T-cell (primary cell): ENCODE measurements at regions not wholly inside any gene's neighbourhood (a gene's known extent, or its start where the extent isn't known, plus 50 kb on each side); places are given as distances from the start of the nearest gene placed in this dataset.

Experiments used
- ATAC-seq, 4 experiments: fragments of 200-7000 bp in 3 of 4; fragments of 150-1000 bp in 1 of 4; cut with Tn5 transposase; replicated peaks in 1 of 4; 1 replicate in 3 of 4; 2 replicates in 1 of 4; pipeline ENCODE4 v1.10.0; 2021; ENCODE audit warnings: moderate library complexity in 3 of 4, mild to moderate bottlenecking in 2 of 4, moderate number of reproducible peaks in 1 of 4
- CTCF ChIA-PET, 2 donors: fragments of 300-600 bp; sonication (Branson Sonifier 250); formaldehyde crosslinking; loops; one replicate each; lab custom pipeline; 2022; ENCODE audit warnings: antibody characterized with exemption in 2 of 2; lab: Charles Lee
- POLR2A ChIA-PET, 2 donors: fragments of 300-600 bp; sonication (Branson Sonifier 250); formaldehyde crosslinking; loops; one replicate each; lab custom pipeline; 2022; ENCODE audit warnings: antibody characterized with exemption in 2 of 2; lab: Charles Lee
- DNase-seq, 35 experiments: peaks; one replicate each; pipeline versions ENCODE4 v3.0.0 to v3.0.0-alpha.2; 2013 to 2023
- H3K27ac ChIP-seq: one replicate; pipeline ENCODE4 v1.5.1; 2013; ENCODE audit warnings: low read length
- H3K27me3 ChIP-seq, 2 experiments: replicated peaks in 1 of 2; 1 replicate in 1 of 2; 2 replicates in 1 of 2; pipeline versions ENCODE4 v1.6.1 to v1.7.0; 2013; ENCODE audit warnings: low read length in 1 of 2, mixed read lengths in 1 of 2; ENCODE audit not compliant: control insufficient read depth in 2 of 2, insufficient read depth in 2 of 2; ENCODE audit errors: extremely low read depth in 1 of 2
- H3K36me3 ChIP-seq, 2 donors: 1 replicate in 1 of 2; 2 replicates in 1 of 2; pipeline versions ENCODE4 v1.6.1 to v1.7.0; 2013; ENCODE audit warnings: low read length in 1 of 2; ENCODE audit not compliant: control insufficient read depth in 2 of 2, insufficient read depth in 1 of 2; ENCODE audit errors: extremely low read depth in 1 of 2
- H3K4me1 ChIP-seq, 2 experiments: 1 replicate in 1 of 2; 2 replicates in 1 of 2; pipeline versions ENCODE4 v1.6.1 to v1.7.0; 2013; ENCODE audit warnings: low read length in 2 of 2, mixed read lengths in 1 of 2; ENCODE audit not compliant: insufficient read depth in 2 of 2, control insufficient read depth in 1 of 2; ENCODE audit errors: extremely low read depth in 1 of 2
- H3K4me3 ChIP-seq, 2 donors: 1 replicate in 1 of 2; 2 replicates in 1 of 2; pipeline versions ENCODE4 v1.5.1 to v1.7.0; 2013; ENCODE audit warnings: mild to moderate bottlenecking in 2 of 2, low read length in 1 of 2, moderate library complexity in 1 of 2; ENCODE audit not compliant: control insufficient read depth in 1 of 2; ENCODE audit errors: extremely low read depth in 1 of 2
- H3K9me3 ChIP-seq: 2 replicates; pipeline ENCODE4 v1.7.0; 2013
- H3K27ac Mint-ChIP-seq, 2 donors: one replicate each; pipeline ENCODE4 v1.8.0; 2020 to 2021; ENCODE audit warnings: mild to moderate bottlenecking in 2 of 2, mixed read lengths in 2 of 2
- H3K27me3 Mint-ChIP-seq, 2 donors: one replicate each; pipeline ENCODE4 v1.8.0; 2021 to 2022; ENCODE audit warnings: mixed read lengths in 2 of 2
- H3K36me3 Mint-ChIP-seq: one replicate; pipeline ENCODE4 v1.8.0; 2021; ENCODE audit warnings: mixed read lengths
- H3K4me1 Mint-ChIP-seq, 3 donors: one replicate each; pipeline ENCODE4 v1.8.0; 2020 to 2022; ENCODE audit warnings: mixed read lengths in 3 of 3, mild to moderate bottlenecking in 1 of 3
- H3K4me3 Mint-ChIP-seq, 3 donors: one replicate each; pipeline ENCODE4 v1.8.0; 2020 to 2022; ENCODE audit warnings: mild to moderate bottlenecking in 3 of 3, mixed read lengths in 3 of 3, moderate library complexity in 3 of 3
- H3K9me3 Mint-ChIP-seq, 3 donors: one replicate each; pipeline ENCODE4 v1.8.0; 2020 to 2022; ENCODE audit warnings: mixed read lengths in 3 of 3
- WGBS: methylation state at CpG from one replicate; pipeline ENCODE4 v1.1.5; 2013; ENCODE audit warnings: missing lambda C conversion rate; ENCODE audit not compliant: insufficient coverage; 5-methylcytosine and 5-hydroxymethylcytosine counted together

- Mint-ChIP-seq H3K27me3 (peaks cover 0 to 11% of the 10 kb centered on the region in 2 donors), H3K4me1 (peaks cover 0 to 5% (median 4%) of the 10 kb centered on the region in 3 donors), H3K9me3 (peaks cover 0 to 5% (median 4%) of the 10 kb centered on the region in 3 donors), H3K36me3 (no peaks in the 10 kb centered on the region), H3K27ac (no peak overlapping the region), H3K4me3 (no peak overlapping the region)
- no CpG with 5 or more reads among the region's 2 CpGs for WGBS
- no peaks in the 10 kb centered on the region for H3K27me3 ChIP-seq
- ChIA-PET POLR2A (no interaction called here), CTCF (no interaction called here)
- ATAC-seq, result no peak
- H3K36me3 ChIP-seq, result no peaks in the 10 kb centered on the region
- H3K9me3 ChIP-seq, result no peaks in the 10 kb centered on the region
- no peak overlapping the region for H3K27ac ChIP-seq
- H3K4me3 ChIP-seq, result no peak overlapping the region
- DNase-seq, result no peak
- no peaks in the 10 kb centered on the region for H3K4me1 ChIP-seq
These were observed 180.8 kb upstream of the ARGLU1 start for GRCh38 chr13:106748785-106749184.

- Mint-ChIP-seq H3K27ac (no peak overlapping the region), H3K27me3 (no peaks in the 10 kb centered on the region), H3K4me3 (no peak overlapping the region), H3K4me1 (no peaks in the 10 kb centered on the region), H3K36me3 (no peaks in the 10 kb centered on the region), H3K9me3 (peaks cover 0 to 5% (median 4%) of the 10 kb centered on the region in 3 donors)
- no peaks in the 10 kb centered on the region for H3K4me1 ChIP-seq
- no peaks in the 10 kb centered on the region for H3K27me3 ChIP-seq
- no peak overlapping the region for H3K27ac ChIP-seq
- no peak overlapping the region for H3K4me3 ChIP-seq
- ChIA-PET POLR2A (no interaction called here), CTCF (no interaction called here)
- H3K9me3 ChIP-seq, result no peaks in the 10 kb centered on the region
- no peaks in the 10 kb centered on the region for H3K36me3 ChIP-seq
- WGBS, result 90% methylated on average over 2 of the region's 6 CpGs
- DNase-seq (no peak), ATAC-seq (no peak)
These were observed 176.6 kb upstream of the ARGLU1 start for GRCh38 chr13:106744516-106744915.

- peaks cover 0 to 2% of the 10 kb centered on the region in 2 donors for H3K27me3 Mint-ChIP-seq
- WGBS, result 89% methylated on average over 3 of the region's 10 CpGs
- CTCF ChIA-PET, result no interaction called here
- H3K36me3 Mint-ChIP-seq, result no peaks in the 10 kb centered on the region
- no peak overlapping the region for H3K4me3 Mint-ChIP-seq
- H3K9me3 ChIP-seq, result no peaks in the 10 kb centered on the region
- H3K4me1 ChIP-seq, result no peaks in the 10 kb centered on the region
- H3K27me3 ChIP-seq, result no peaks in the 10 kb centered on the region
- H3K4me1 Mint-ChIP-seq, result no peaks in the 10 kb centered on the region
- H3K27ac ChIP-seq, result no peak overlapping the region
- no peaks in the 10 kb centered on the region for H3K36me3 ChIP-seq
- peaks cover 0 to 3% (median 0%) of the 10 kb centered on the region in 3 donors for H3K9me3 Mint-ChIP-seq
- H3K27ac Mint-ChIP-seq, result no peak overlapping the region
- POLR2A ChIA-PET, result no interaction called here
- H3K4me3 ChIP-seq, result no peak overlapping the region
- ATAC-seq (no peak), DNase-seq (no peak)
These were observed 170.3 kb upstream of the ARGLU1 start for GRCh38 chr13:106738186-106738678.

- Mint-ChIP-seq H3K27me3 (peaks cover 4% of the 10 kb centered on the region in 2 donors), H3K9me3 (peaks cover 0 to 3% (median 3%) of the 10 kb centered on the region in 3 donors), H3K4me1 (no peaks in the 10 kb centered on the region), H3K27ac (no peak overlapping the region), H3K4me3 (no peak overlapping the region), H3K36me3 (no peaks in the 10 kb centered on the region)
- ChIA-PET CTCF (no interaction called here), POLR2A (no interaction called here)
- H3K4me1 ChIP-seq, result no peaks in the 10 kb centered on the region
- no peak overlapping the region for H3K4me3 ChIP-seq
- no peaks in the 10 kb centered on the region for H3K9me3 ChIP-seq
- no peaks in the 10 kb centered on the region for H3K36me3 ChIP-seq
- H3K27ac ChIP-seq, result no peak overlapping the region
- no peak for ATAC-seq
- DNase-seq, result no peak
- 100% methylated on average over 1 of the region's 12 CpGs for WGBS
- no peaks in the 10 kb centered on the region for H3K27me3 ChIP-seq
These were observed 169.0 kb upstream of the ARGLU1 start for GRCh38 chr13:106736941-106737340.

- H3K4me1 Mint-ChIP-seq, result no peaks in the 10 kb centered on the region
- Histone ChIP-seq H3K27me3 (no peaks in the 10 kb centered on the region), H3K9me3 (no peaks in the 10 kb centered on the region), H3K4me1 (no peaks in the 10 kb centered on the region), H3K27ac (no peak overlapping the region), H3K4me3 (no peak overlapping the region), H3K36me3 (no peaks in the 10 kb centered on the region)
- no peak for ATAC-seq
- peaks cover 4% of the 10 kb centered on the region in 2 donors for H3K27me3 Mint-ChIP-seq
- no peak for DNase-seq
- ChIA-PET CTCF (no interaction called here), POLR2A (no interaction called here)
- no peak overlapping the region for H3K4me3 Mint-ChIP-seq
- H3K36me3 Mint-ChIP-seq, result no peaks in the 10 kb centered on the region
- WGBS, result 83% methylated on average over 1 of the region's 6 CpGs
- peaks cover 0 to 3% (median 3%) of the 10 kb centered on the region in 3 donors for H3K9me3 Mint-ChIP-seq
- H3K27ac Mint-ChIP-seq, result no peak overlapping the region
These were observed 166.3 kb upstream of the ARGLU1 start for GRCh38 chr13:106734198-106734597.

GRCh38 chr13:106723036-106723435, 155.1 kb upstream of the ARGLU1 start:
- POLR2A ChIA-PET, result no interaction called here
- no peaks in the 10 kb centered on the region for H3K4me1 Mint-ChIP-seq

GRCh38 chr13:106722620-106723019, 154.7 kb upstream of the ARGLU1 start:
- ATAC-seq, result no peak
- Histone ChIP-seq H3K36me3 (no peaks in the 10 kb centered on the region), H3K27ac (no peak overlapping the region), H3K4me3 (no peak overlapping the region), H3K9me3 (no peaks in the 10 kb centered on the region), H3K4me1 (no peaks in the 10 kb centered on the region), H3K27me3 (no peaks in the 10 kb centered on the region)
- no peak overlapping the region for H3K27ac Mint-ChIP-seq
- DNase-seq, result no peak
- no peak overlapping the region for H3K4me3 Mint-ChIP-seq
- no CpG with 5 or more reads among the region's 3 CpGs for WGBS
- H3K36me3 Mint-ChIP-seq, result no peaks in the 10 kb centered on the region
- H3K27me3 Mint-ChIP-seq, result peaks cover 0 to 8% of the 10 kb centered on the region in 2 donors
- H3K4me1 Mint-ChIP-seq, result no peaks in the 10 kb centered on the region
- ChIA-PET POLR2A (no interaction called here), CTCF (no interaction called here)
- peaks cover 0 to 22% (median 18%) of the 10 kb centered on the region in 3 donors for H3K9me3 Mint-ChIP-seq

More at GRCh38 chr13:106723036-106723435, 155.1 kb upstream of the ARGLU1 start:
- Mint-ChIP-seq H3K9me3 (peaks cover 0 to 19% (median 15%) of the 10 kb centered on the region in 3 donors), H3K36me3 (no peaks in the 10 kb centered on the region), H3K27me3 (peaks cover 0 to 8% of the 10 kb centered on the region in 2 donors), H3K4me3 (no peak overlapping the region), H3K27ac (no peak overlapping the region)
- Histone ChIP-seq H3K9me3 (no peaks in the 10 kb centered on the region), H3K27ac (no peak overlapping the region), H3K36me3 (no peaks in the 10 kb centered on the region), H3K4me3 (no peak overlapping the region), H3K4me1 (no peaks in the 10 kb centered on the region), H3K27me3 (no peaks in the 10 kb centered on the region)
- DNase-seq (no peak), ATAC-seq (no peak)
- WGBS, result 89% methylated on average over 1 of the region's 6 CpGs
- CTCF ChIA-PET, result no interaction called here
